Mesenchymal stem cell (in vitro differentiated cells and primary cell): ENCODE measurements at regions not wholly inside any gene's neighbourhood (a gene's known extent, or its start where the extent isn't known, plus 50 kb on each side); places are given as distances from the start of the nearest gene placed in this dataset.

Experiments
- DNase-seq: peaks from one replicate; pipeline ENCODE4 v3.0.0-alpha.2; 2013
- H2AFZ ChIP-seq: one replicate; pipeline ENCODE4 v1.6.1; 2013; ENCODE audit warnings: low read depth, mild to moderate bottlenecking, control low read depth, inconsistent platforms, low read length, moderate library complexity
- H2AK5ac ChIP-seq: 2 replicates; pipeline ENCODE4 v1.6.1; 2013; ENCODE audit warnings: low read length, moderate library complexity, mild to moderate bottlenecking, inconsistent platforms; ENCODE audit not compliant: severe bottlenecking
- H2BK120ac ChIP-seq: one replicate; pipeline ENCODE4 v1.6.1; 2013; ENCODE audit warnings: low read depth, mild to moderate bottlenecking, inconsistent platforms, low read length, moderate library complexity
- H2BK12ac ChIP-seq, 2 experiments: one replicate each; pipeline ENCODE4 v1.6.1; 2013; ENCODE audit warnings: inconsistent platforms in 2 of 2, low read length in 2 of 2, mild to moderate bottlenecking in 2 of 2, moderate library complexity in 2 of 2, control low read depth in 1 of 2
- H2BK15ac ChIP-seq: one replicate; pipeline ENCODE4 v1.6.1; 2013; ENCODE audit warnings: mild to moderate bottlenecking, low read depth, inconsistent platforms; ENCODE audit not compliant: poor library complexity, severe bottlenecking
- H2BK5ac ChIP-seq: 2 replicates; pipeline ENCODE4 v1.6.1; 2013; ENCODE audit warnings: low read depth, mild to moderate bottlenecking, low read length, control low read depth, inconsistent platforms; ENCODE audit not compliant: poor library complexity, severe bottlenecking
- H3K14ac ChIP-seq, 2 experiments: one replicate each; pipeline ENCODE4 v1.6.1; 2013; ENCODE audit warnings: inconsistent platforms in 2 of 2, low read length in 2 of 2, control low read depth in 1 of 2, mild to moderate bottlenecking in 1 of 2, moderate library complexity in 1 of 2
- H3K18ac ChIP-seq, 2 experiments: one replicate each; pipeline ENCODE4 v1.6.1; 2013; ENCODE audit warnings: inconsistent platforms in 2 of 2, low read length in 2 of 2, control low read depth in 1 of 2, low read depth in 1 of 2, mild to moderate bottlenecking in 1 of 2
- H3K23ac ChIP-seq, 2 experiments: one replicate each; pipeline ENCODE4 v1.6.1; 2013; ENCODE audit warnings: inconsistent platforms in 2 of 2, low read length in 2 of 2, mild to moderate bottlenecking in 2 of 2, moderate library complexity in 2 of 2, control low read depth in 1 of 2
- H3K27ac ChIP-seq: 2 replicates; pipeline ENCODE4 v1.5.1; 2013; ENCODE audit warnings: mild to moderate bottlenecking, moderate library complexity, low read length, control low read depth, inconsistent platforms; ENCODE audit not compliant: poor library complexity, severe bottlenecking
- H3K27me3 ChIP-seq, 2 experiments: 2 replicates each; pipeline versions ENCODE4 v1.6.1 to v1.7.0; 2013; ENCODE audit warnings: low read length in 2 of 2, mild to moderate bottlenecking in 2 of 2, moderate library complexity in 2 of 2, control low read depth in 1 of 2, inconsistent platforms in 1 of 2; ENCODE audit not compliant: control insufficient read depth in 1 of 2, insufficient read depth in 1 of 2
- H3K36me3 ChIP-seq, 2 experiments: 2 replicates each; pipeline versions ENCODE4 v1.6.1 to v1.7.0; 2013; ENCODE audit warnings: low read length in 2 of 2, control low read depth in 1 of 2, inconsistent platforms in 1 of 2, low read depth in 1 of 2, mild to moderate bottlenecking in 1 of 2; ENCODE audit not compliant: insufficient read depth in 2 of 2, control insufficient read depth in 1 of 2
- H3K4ac ChIP-seq, 2 experiments: one replicate each; pipeline ENCODE4 v1.6.1; 2013; ENCODE audit warnings: inconsistent platforms in 2 of 2, low read length in 2 of 2, mild to moderate bottlenecking in 2 of 2, moderate library complexity in 2 of 2, control low read depth in 1 of 2, low read depth in 1 of 2
- H3K4me1 ChIP-seq: 2 replicates; pipeline ENCODE4 v1.6.1; 2013; ENCODE audit warnings: low read depth, low read length, control low read depth; ENCODE audit not compliant: control insufficient read depth, insufficient read depth
- H3K4me2 ChIP-seq: 2 replicates; pipeline ENCODE4 v1.6.1; 2013; ENCODE audit warnings: low read length, mild to moderate bottlenecking, inconsistent platforms; ENCODE audit not compliant: poor library complexity, severe bottlenecking
- H3K4me3 ChIP-seq, 2 experiments: 2 replicates each; pipeline versions ENCODE4 v1.5.1 to v1.7.0; 2013; ENCODE audit warnings: low read length in 2 of 2, mild to moderate bottlenecking in 2 of 2, control low read depth in 1 of 2, low read depth in 1 of 2; ENCODE audit not compliant: insufficient read depth in 1 of 2
- H3K79me1 ChIP-seq: replicated peaks from 2 replicates; pipeline ENCODE4 v1.6.1; 2013; ENCODE audit warnings: mild to moderate bottlenecking, control low read depth, low read length, inconsistent platforms; ENCODE audit not compliant: poor library complexity, severe bottlenecking
- H3K9ac ChIP-seq: 2 replicates; pipeline ENCODE4 v1.7.0; 2013; ENCODE audit warnings: mild to moderate bottlenecking, low read length, moderate library complexity
- H3K9me3 ChIP-seq: 2 replicates; pipeline ENCODE4 v1.7.0; 2013; ENCODE audit warnings: mild to moderate bottlenecking, low read length; ENCODE audit not compliant: control insufficient read depth
- H4K8ac ChIP-seq: one replicate; pipeline ENCODE4 v1.6.1; 2013; ENCODE audit warnings: inconsistent platforms, mild to moderate bottlenecking, low read length, moderate library complexity
- H4K91ac ChIP-seq: one replicate; pipeline ENCODE4 v1.6.1; 2013; ENCODE audit warnings: mild to moderate bottlenecking, low read length, inconsistent platforms
- WGBS: methylation state at CpG from one replicate; pipeline ENCODE4 v1.1.7; 2013; ENCODE audit warnings: mixed read lengths; 5-methylcytosine and 5-hydroxymethylcytosine counted together

DNA sequence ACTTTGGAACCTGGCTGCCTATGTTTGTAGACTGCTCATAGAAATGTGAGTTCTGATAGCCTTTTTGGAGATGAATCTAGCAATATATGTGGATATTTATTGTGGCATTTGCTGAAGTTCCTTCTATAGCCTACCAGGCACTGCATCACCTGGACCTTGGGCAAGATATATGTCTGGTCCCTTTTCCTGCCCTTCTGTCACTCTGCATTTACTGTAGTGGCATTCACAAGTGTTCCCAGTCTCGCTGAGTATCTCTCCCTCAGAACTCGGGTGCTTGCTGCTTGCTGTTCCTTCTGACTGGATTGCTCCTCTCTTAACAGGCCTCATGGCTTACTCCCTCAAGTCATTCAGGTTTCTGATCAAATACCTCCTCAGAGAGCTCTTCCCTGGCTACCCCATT is 145.0 kb downstream of the UBE2E3 start:
- no peak overlapping the region for H3K4me3 ChIP-seq

DNA sequence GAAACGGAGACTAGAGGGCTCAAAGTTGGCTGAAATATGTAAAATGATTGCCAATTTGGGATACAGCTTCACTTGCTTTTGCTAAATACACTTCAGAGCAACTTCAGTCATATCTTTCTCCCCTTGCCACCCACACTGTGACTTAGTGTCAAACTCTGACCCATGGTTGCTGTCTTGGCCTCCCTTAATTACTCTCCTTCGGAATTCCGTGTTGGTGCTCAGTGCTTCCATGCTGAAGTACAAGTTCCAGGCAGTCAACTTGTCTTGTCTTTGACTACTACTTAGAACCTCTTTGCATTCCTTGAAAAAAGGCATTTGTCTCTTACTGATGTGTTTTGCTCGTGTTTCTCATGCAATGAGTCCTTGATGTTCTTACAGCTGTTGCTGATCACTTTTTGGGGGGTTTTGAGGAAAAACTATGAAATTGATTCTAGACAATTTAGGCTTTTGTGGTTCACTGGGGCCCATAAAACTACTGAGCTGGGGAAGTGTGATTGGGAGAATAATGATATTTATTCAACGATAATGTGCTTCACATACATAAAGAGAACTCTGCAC is 146.0 kb downstream of the UBE2E3 start:
- H2BK5ac ChIP-seq: no peak overlapping the region
- 94% methylated on average over 5 of the region's 5 CpGs for WGBS

More for the DNA sequence above, 145.0 kb downstream of the UBE2E3 start:
- H4K91ac ChIP-seq: peak overlapping the region; percentile 86
- WGBS: 84% methylated on average over 2 of the region's 2 CpGs
- no peak overlapping the region for H2BK5ac ChIP-seq
- H4K8ac ChIP-seq: peak overlapping the region; percentile 19
- H3K4ac ChIP-seq: no peak overlapping the region
- H3K18ac ChIP-seq: peak overlapping the region in 1 of 2 experiments; percentile 79
- no peak overlapping the region for H2BK15ac ChIP-seq
- H3K27ac ChIP-seq: no peak overlapping the region
- no peaks in the 10 kb centered on the region for H3K9me3 ChIP-seq
- H3K23ac ChIP-seq: no peak overlapping the region
- H3K4me2 ChIP-seq: no peak overlapping the region
- H3K27me3 ChIP-seq: no peaks in the 10 kb centered on the region
- H2AFZ ChIP-seq: no peak overlapping the region
- DNase-seq: no peak
- peak overlapping the region; percentile 79 for H2BK120ac ChIP-seq
- no peaks in the 10 kb centered on the region for H3K79me1 ChIP-seq
- H3K36me3 ChIP-seq: no peaks in the 10 kb centered on the region
- no peaks in the 10 kb centered on the region for H3K4me1 ChIP-seq
- no peak overlapping the region for H2AK5ac ChIP-seq
- no peak overlapping the region for H3K9ac ChIP-seq
- no peak overlapping the region for H3K14ac ChIP-seq
- H2BK12ac ChIP-seq: peak overlapping the region; percentile 54 to 75

DNA sequence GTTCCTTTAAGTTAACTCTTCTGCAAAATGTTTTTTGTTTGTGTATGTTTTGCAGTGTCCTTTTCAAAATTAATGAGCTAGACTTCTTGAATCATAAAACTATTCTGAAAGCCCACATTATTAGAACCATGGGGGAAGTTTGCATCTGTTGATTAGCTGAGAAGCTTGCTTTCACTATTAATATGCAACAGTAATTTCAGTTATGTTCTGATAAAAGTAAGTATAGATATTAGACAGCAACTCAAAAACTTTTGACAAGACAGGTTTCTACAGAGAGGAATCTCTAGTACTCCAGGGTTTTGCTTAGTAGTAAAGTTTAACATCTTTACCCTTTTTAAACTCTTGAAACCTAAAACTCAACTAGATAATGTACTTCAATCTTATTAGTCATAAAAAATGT is 147.8 kb downstream of the UBE2E3 start:
- H2BK5ac ChIP-seq: no peak overlapping the region
- no peak overlapping the region for H3K4me2 ChIP-seq

More for the DNA sequence above, 146.0 kb downstream of the UBE2E3 start:
- H3K4me3 ChIP-seq: no peak overlapping the region
- DNase-seq: no peak
- H3K4ac ChIP-seq: no peak overlapping the region
- no peak overlapping the region for H3K4me2 ChIP-seq
- H3K9me3 ChIP-seq: no peaks in the 10 kb centered on the region
- H2BK12ac ChIP-seq: peak overlapping the region in 1 of 2 experiments; percentile 84
- no peak overlapping the region for H2AK5ac ChIP-seq
- peak overlapping the region in 1 of 2 experiments; percentile 48 for H3K18ac ChIP-seq
- no peak overlapping the region for H3K14ac ChIP-seq
- H3K79me1 ChIP-seq: no peaks in the 10 kb centered on the region
- no peak overlapping the region for H4K8ac ChIP-seq
- H2BK120ac ChIP-seq: no peak overlapping the region
- H3K9ac ChIP-seq: no peak overlapping the region
- no peaks in the 10 kb centered on the region for H3K27me3 ChIP-seq
- H3K36me3 ChIP-seq: no peaks in the 10 kb centered on the region
- H4K91ac ChIP-seq: no peak overlapping the region
- no peak overlapping the region for H3K27ac ChIP-seq
- H3K23ac ChIP-seq: no peak overlapping the region
- no peak overlapping the region for H2AFZ ChIP-seq
- H2BK15ac ChIP-seq: no peak overlapping the region
- no peaks in the 10 kb centered on the region for H3K4me1 ChIP-seq

DNA sequence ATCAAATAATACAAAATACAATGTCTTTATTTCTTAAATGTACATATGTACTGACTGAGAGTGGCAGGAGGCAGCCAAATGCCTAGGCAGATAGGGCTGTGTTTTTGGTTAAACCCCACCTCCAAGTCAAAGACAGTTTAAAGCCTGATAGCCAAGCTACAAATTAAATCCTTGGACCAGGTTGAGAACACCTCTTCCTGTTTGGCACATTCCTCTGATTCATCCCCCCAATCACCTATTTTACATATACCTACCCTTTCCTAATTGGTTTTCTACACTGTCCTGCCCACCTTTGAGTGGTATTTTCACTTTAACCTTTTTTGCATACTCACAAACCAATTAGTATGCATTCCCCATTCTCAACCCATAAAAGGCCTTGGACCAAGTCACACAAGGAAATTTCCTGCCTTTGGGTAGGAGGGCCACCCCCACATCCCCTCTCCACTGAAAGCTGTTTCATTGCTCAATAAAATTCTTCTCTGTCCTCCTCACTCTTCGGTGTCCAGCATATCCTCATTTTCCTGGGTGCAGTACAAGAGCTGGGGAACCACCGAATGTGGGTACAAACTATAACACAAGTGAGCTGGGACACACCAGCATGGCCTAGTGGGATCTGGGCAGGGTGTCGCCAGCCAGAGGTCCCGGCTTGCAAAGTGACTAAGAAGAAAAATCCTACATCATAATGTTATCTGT is 149.1 kb downstream of the UBE2E3 start:
- H3K4me3 ChIP-seq: no peak overlapping the region
- H2AK5ac ChIP-seq: no peak overlapping the region
- H3K27ac ChIP-seq: no peak overlapping the region
- no peak overlapping the region for H4K91ac ChIP-seq
- no peak overlapping the region for H2AFZ ChIP-seq
- H3K14ac ChIP-seq: no peak overlapping the region
- 90% methylated on average over 2 of the region's 4 CpGs for WGBS
- H3K79me1 ChIP-seq: no peaks in the 10 kb centered on the region
- peaks cover 3% of the 10 kb centered on the region for H3K9me3 ChIP-seq
- no peak overlapping the region for H3K4ac ChIP-seq
- H3K9ac ChIP-seq: no peak overlapping the region
- no peaks in the 10 kb centered on the region for H3K27me3 ChIP-seq
- H3K18ac ChIP-seq: no peak overlapping the region
- no peak overlapping the region for H2BK15ac ChIP-seq
- H2BK12ac ChIP-seq: no peak overlapping the region
- no peak for DNase-seq
- H3K36me3 ChIP-seq: no peaks in the 10 kb centered on the region
- no peak overlapping the region for H3K4me2 ChIP-seq
- H4K8ac ChIP-seq: no peak overlapping the region
- H3K23ac ChIP-seq: no peak overlapping the region
- H2BK120ac ChIP-seq: no peak overlapping the region
- no peaks in the 10 kb centered on the region for H3K4me1 ChIP-seq
- no peak overlapping the region for H2BK5ac ChIP-seq

More for the DNA sequence above, 147.8 kb downstream of the UBE2E3 start:
- H2BK12ac ChIP-seq: no peak overlapping the region
- H3K18ac ChIP-seq: no peak overlapping the region
- H3K23ac ChIP-seq: no peak overlapping the region
- H3K9ac ChIP-seq: no peak overlapping the region
- no peak overlapping the region for H2BK15ac ChIP-seq
- H3K36me3 ChIP-seq: no peaks in the 10 kb centered on the region
- H3K9me3 ChIP-seq: no peaks in the 10 kb centered on the region
- no peak for DNase-seq
- H3K4me1 ChIP-seq: no peaks in the 10 kb centered on the region
- H3K79me1 ChIP-seq: no peaks in the 10 kb centered on the region
- no peak overlapping the region for H3K4ac ChIP-seq
- H3K4me3 ChIP-seq: no peak overlapping the region
- H2AFZ ChIP-seq: no peak overlapping the region
- no peak overlapping the region for H4K8ac ChIP-seq
- no peak overlapping the region for H2BK120ac ChIP-seq
- H4K91ac ChIP-seq: no peak overlapping the region
- no peaks in the 10 kb centered on the region for H3K27me3 ChIP-seq
- no peak overlapping the region for H3K27ac ChIP-seq
- no peak overlapping the region for H2AK5ac ChIP-seq
- H3K14ac ChIP-seq: no peak overlapping the region
